Activated CD4-positive, alpha-beta T cell treated with anti-CD3 and anti-CD28 coated beads for 24 hours (primary cell): ENCODE measurements at regions not wholly inside any gene's neighbourhood (a gene's known extent, or its start where the extent isn't known, plus 50 kb on each side); places are given as distances from the start of the nearest gene placed in this dataset.
"Not testable (repeated sequence)": the region's sequence is repeated elsewhere in the genome, so short reads cannot be mapped to it uniquely, and the experiment has no call there.

Source experiments
- DNase-seq, 2 donors: peaks; one replicate each; pipeline ENCODE4 v3.0.0-alpha.2; 2020; ENCODE audit warnings: low read depth in 2 of 2

GRCh38 chr6:170149681-170150589 lies 140.9 kb downstream of the DLL1 start:
- DNase-seq: no peak

- no peak for DNase-seq
These were observed 142.0 kb downstream of the DLL1 start for GRCh38 chr6:170148709-170149470.

GRCh38 chr6:170147832-170148708 lies 142.8 kb downstream of the DLL1 start:
- DNase-seq: peak in 1 of 2 donors; percentile 30

- no peak for DNase-seq
These were observed 143.7 kb downstream of the DLL1 start for GRCh38 chr6:170147056-170147787.

GRCh38 chr6:170146640-170147039 lies 144.2 kb downstream of the DLL1 start:
- no peak for DNase-seq

GRCh38 chr6:170146131-170146530 lies 144.7 kb downstream of the DLL1 start:
- not testable (repeated sequence) for DNase-seq

- not testable (repeated sequence) for DNase-seq
These were observed 145.2 kb downstream of the DLL1 start for GRCh38 chr6:170145716-170146115.

- no peak for DNase-seq
These were observed 145.6 kb downstream of the DLL1 start for GRCh38 chr6:170145272-170145592.

GRCh38 chr6:170144571-170145271 lies 146.2 kb downstream of the DLL1 start:
- no peak for DNase-seq

GRCh38 chr6:170143401-170144150 lies 147.3 kb downstream of the DLL1 start:
- no peak for DNase-seq

GRCh38 chr6:170142559-170142958 lies 148.3 kb downstream of the DLL1 start:
- no peak for DNase-seq

GRCh38 chr6:170141061-170141460 lies 149.8 kb downstream of the DLL1 start:
- DNase-seq: not testable (repeated sequence)

- DNase-seq: no peak
These were observed 150.7 kb downstream of the DLL1 start for GRCh38 chr6:170140129-170140528.

- DNase-seq: no peak
These were observed 151.3 kb downstream of the DLL1 start for GRCh38 chr6:170139531-170139930.

- DNase-seq: not testable (repeated sequence)
These were observed 151.8 kb downstream of the DLL1 start for GRCh38 chr6:170139046-170139445.

- no peak for DNase-seq
These were observed 152.7 kb downstream of the DLL1 start for GRCh38 chr6:170137911-170138910.

- DNase-seq: no peak
These were observed 153.5 kb downstream of the DLL1 start for GRCh38 chr6:170137176-170137891.
